ENCODE measurements at regions not wholly inside any gene's neighbourhood (a gene's known extent, or its start where the extent isn't known, plus 50 kb on each side); places are given as distances from the start of the nearest gene placed in this dataset.

GRCh38 chr4:104766676-104767075 is 272.0 kb upstream of the CXXC4 start:
- intact Hi-C loops (cut with micrococcal nuclease), result no loop called here
- dilution Hi-C loops (cut with MboI; ENCODE audit: extremely low pct_ligation_motif_present, low sequenced_read_pairs), result no loop called here
- CTCF ChIA-PET, result no interaction called here
- no peak for DNase-seq (ENCODE audit: low read depth, low spot score)
- H4K20me1 ChIP-seq (replicated peaks; ENCODE audit: control insufficient read depth, extremely low read depth, insufficient read depth, low read length), result no peaks in the 10 kb centered on the region
- BruUV-seq (replicated peaks), result no TSS peak
- no peaks in the 10 kb centered on the region for H3K36me3 ChIP-seq (ENCODE audit: control insufficient read depth in 2 of 2, extremely low read depth in 1 of 2, insufficient read depth in 2 of 2, low read length in 2 of 2)
- POLR2A ChIA-PET, result no interaction called here
- no peaks in the 10 kb centered on the region for H3K27me3 ChIP-seq (ENCODE audit: control insufficient read depth in 2 of 2, insufficient read depth in 2 of 2, low read length in 2 of 2)
- no peaks in the 10 kb centered on the region for H3K79me2 ChIP-seq (ENCODE audit: control insufficient read depth, insufficient read depth, low read length)
- TF ChIP-seq MAX (IDR thresholded peaks at IDR 0.05; ENCODE audit: insufficient read depth, insufficient read length) (no peak), JUN (IDR thresholded peaks at IDR 0.05; ENCODE audit: borderline replicate concordance, insufficient read depth, insufficient read length, low read depth) (no peak), POLR2A (IDR thresholded peaks at IDR 0.05; ENCODE audit: low read depth, low read length) (no peak), GATA2 (IDR thresholded peaks at IDR 0.05; ENCODE audit: insufficient read depth, insufficient read length, low read depth, low read length) (no peak), POLR2AphosphoS5 (IDR thresholded peaks at IDR 0.05; ENCODE audit: insufficient read depth, low read depth, low read length) (no peak), FOS (IDR thresholded peaks at IDR 0.05; ENCODE audit: borderline replicate concordance, insufficient read depth, low read length) (no peak), EZH2 (IDR thresholded peaks at IDR 0.05; ENCODE audit: borderline replicate concordance, low read depth, low read length, severe bottlenecking) (no peak), MYC (IDR thresholded peaks at IDR 0.05; ENCODE audit: low read depth, low read length) (no peak), CTCF (IDR thresholded peaks at IDR 0.05; ENCODE audit: extremely low read depth in 1 of 2, insufficient read depth in 1 of 2, low read depth in 1 of 2, low read length in 2 of 2) (no peak)
- no peak overlapping the region for H3K4me3 ChIP-seq (replicated peaks in 1 of 3; ENCODE audit: insufficient read depth in 1 of 3, low read depth in 1 of 3, low read length in 3 of 3)
- no peak for FAIRE-seq
- H2AFZ ChIP-seq (ENCODE audit: low read depth, low read length), result no peak overlapping the region
- H3K9me1 ChIP-seq (replicated peaks; ENCODE audit: control insufficient read depth, extremely low read depth, insufficient read depth, low read length), result no peaks in the 10 kb centered on the region
- H3K4me2 ChIP-seq (ENCODE audit: insufficient read depth, low read length), result no peak overlapping the region
- no peak overlapping the region for H3K27ac ChIP-seq (ENCODE audit: insufficient read depth, low read depth, low read length)
- no peaks in the 10 kb centered on the region for H3K4me1 ChIP-seq (ENCODE audit: control insufficient read depth, extremely low read depth, insufficient read depth, low read length)
- H3K9me3 ChIP-seq (replicated peaks; ENCODE audit: control insufficient read depth, insufficient read depth, low read length), result no peaks in the 10 kb centered on the region
- no peak overlapping the region for H3K9ac ChIP-seq (replicated peaks; ENCODE audit: extremely low read depth, insufficient read depth, low read length)

Data from endothelial cell of umbilical vein (primary cell).